ENCODE measurements at regions not wholly inside any gene's neighbourhood (a gene's known extent, or its start where the extent isn't known, plus 50 kb on each side); places are given as distances from the start of the nearest gene placed in this dataset.

GRCh38 chr14:31965735-31966598, 111.1 kb upstream of the ARHGAP5 start:
- DNase-seq (ENCODE audit: low spot score) = peak; percentile 72

- DNase-seq (ENCODE audit: low spot score) = peak; percentile 30
Observed at GRCh38 chr14:31966896-31967668, 110.0 kb upstream of the ARHGAP5 start.

GRCh38 chr14:31967669-31967975, 109.5 kb upstream of the ARHGAP5 start:
- no peak for DNase-seq (ENCODE audit: low spot score)

GRCh38 chr14:31968107-31968810, 108.8 kb upstream of the ARHGAP5 start:
- DNase-seq (ENCODE audit: low spot score) = peak; percentile 88

GRCh38 chr14:31968956-31969698, 108.0 kb upstream of the ARHGAP5 start:
- peak; percentile 57 for DNase-seq (ENCODE audit: low spot score)

GRCh38 chr14:31969699-31970240, 107.3 kb upstream of the ARHGAP5 start:
- DNase-seq (ENCODE audit: low spot score) = no peak

GRCh38 chr14:31970744-31971143, 106.4 kb upstream of the ARHGAP5 start:
- no peak for DNase-seq (ENCODE audit: low spot score)

GRCh38 chr14:31971612-31972011, 105.5 kb upstream of the ARHGAP5 start:
- no peak for DNase-seq (ENCODE audit: low spot score)

GRCh38 chr14:31977001-31977556, 100.0 kb upstream of the ARHGAP5 start:
- DNase-seq (ENCODE audit: low spot score) = no peak

GRCh38 chr14:31978423-31978822, 98.7 kb upstream of the ARHGAP5 start:
- DNase-seq (ENCODE audit: low spot score) = no peak

GRCh38 chr14:31982642-31983041, 94.5 kb upstream of the ARHGAP5 start:
- no peak for DNase-seq (ENCODE audit: low spot score)

GRCh38 chr14:31986405-31986804, 90.7 kb upstream of the ARHGAP5 start:
- DNase-seq (ENCODE audit: low spot score) = no peak

- no peak for DNase-seq (ENCODE audit: low spot score)
Observed at GRCh38 chr14:31987721-31988120, 89.4 kb upstream of the ARHGAP5 start.

- DNase-seq (ENCODE audit: low spot score) = peak; percentile 19
Observed at GRCh38 chr14:31988244-31988643, 88.9 kb upstream of the ARHGAP5 start.

GRCh38 chr14:31990183-31990857, 86.8 kb upstream of the ARHGAP5 start:
- DNase-seq (ENCODE audit: low spot score) = peak; percentile 70

- DNase-seq (ENCODE audit: low spot score) = peak; percentile 69
Observed at GRCh38 chr14:31990926-31991572, 86.1 kb upstream of the ARHGAP5 start.

GRCh38 chr14:31992011-31992447, 85.1 kb upstream of the ARHGAP5 start:
- peak; percentile 97 for DNase-seq (ENCODE audit: low spot score)

GRCh38 chr14:31993521-31993951, 83.6 kb upstream of the ARHGAP5 start:
- DNase-seq (ENCODE audit: low spot score) = peak; percentile 69

GRCh38 chr14:31994391-31995033, 82.6 kb upstream of the ARHGAP5 start:
- DNase-seq (ENCODE audit: low spot score) = no peak
